HepG2 (cell line): ENCODE measurements at regions not wholly inside any gene's neighbourhood (a gene's known extent, or its start where the extent isn't known, plus 50 kb on each side); places are given as distances from the start of the nearest gene placed in this dataset.

Source experiments
- ATAC-seq: fragments of 200-7000 bp; cut with Tn5 transposase; 3 replicates; pipeline ENCODE4 v1.9.1; 2020; ENCODE audit warnings: mild to moderate bottlenecking, moderate library complexity
- BruUV-seq: library from RNA; stranded (reverse); fragments of 400-500 nt; replicated peaks from 2 replicates; lab custom pipeline; 2021; lab: Mats Ljungman, UMichigan
- CTCF ChIA-PET: fragments of 300-600 bp; formaldehyde crosslinking; extraction: SDS; loops from one replicate; lab custom pipeline; 2021; ENCODE audit warnings: low total read pairs, inconsistent platforms, low intra/inter-chr PET ratio; lab: Yijun Ruan, JAX
- POLR2A ChIA-PET: fragments of 350-600 bp; sonication (Branson Sonifier 250); formaldehyde crosslinking; loops from one replicate; lab custom pipeline; 2020; ENCODE audit warnings: antibody characterized with exemption, inconsistent platforms; lab: Yijun Ruan, JAX
- DNase-seq: peaks from one replicate; pipeline ENCODE4 v3.0.0-alpha.2; 2015; ENCODE audit warnings: low spot score
- FAIRE-seq: peaks from 3 replicates; lab custom pipeline; 2011; peaks lifted over from hg19 to GRCh38; lab: Jason Lieb, UNC
- H2AFZ ChIP-seq: one replicate; pipeline ENCODE4 v1.6.1; 2011; ENCODE audit warnings: low read length, inconsistent platforms
- H3K27ac ChIP-seq: fragments of 300-600 bp; 3 replicates; pipeline ENCODE4 v1.8.0; 2011; ENCODE audit warnings: mixed run types, mild to moderate bottlenecking, mixed read lengths, low read length, inconsistent platforms; ENCODE audit not compliant: insufficient read depth; ENCODE audit errors: extremely low read length
- H3K27me3 ChIP-seq, 2 experiments: fragments of 200-600 bp in 1 of 2; 2 replicates in 1 of 2; 3 replicates in 1 of 2; pipeline versions ENCODE4 v1.6.0 to v1.8.0; 2011; ENCODE audit warnings: low read length in 2 of 2, mild to moderate bottlenecking in 2 of 2, moderate library complexity in 2 of 2, inconsistent platforms in 1 of 2; ENCODE audit not compliant: insufficient read depth in 2 of 2, control insufficient read depth in 1 of 2
- H3K36me3 ChIP-seq, 2 experiments: fragments of 200-600 bp in 1 of 2; replicated peaks in 1 of 2; 2 replicates in 1 of 2; 3 replicates in 1 of 2; pipeline versions ENCODE4 v1.5.1 to v1.8.0; 2011; ENCODE audit warnings: low read length in 2 of 2, inconsistent platforms in 1 of 2; ENCODE audit not compliant: insufficient read depth in 2 of 2, control insufficient read depth in 1 of 2
- H3K4me1 ChIP-seq: 2 replicates; pipeline ENCODE4 v1.5.1; 2012; ENCODE audit warnings: low read length, inconsistent platforms; ENCODE audit not compliant: insufficient read depth
- H3K4me2 ChIP-seq: 2 replicates; pipeline ENCODE4 v1.6.0; 2011; ENCODE audit warnings: low read depth, low read length, inconsistent platforms
- H3K4me3 ChIP-seq, 3 experiments: fragments of 200-600 bp in 1 of 3; sonication (generic), shearing (Covaris generic) in 1 of 3; replicated peaks in 1 of 3; 2 replicates each; pipeline ENCODE4 v1.5.1; 2011 to 2016; ENCODE audit warnings: low read length in 3 of 3, inconsistent platforms in 2 of 3, low read depth in 2 of 3, mild to moderate bottlenecking in 2 of 3, control low read depth in 1 of 3, mixed read lengths in 1 of 3; ENCODE audit not compliant: insufficient read depth in 1 of 3
- H3K79me2 ChIP-seq: one replicate; pipeline ENCODE4 v1.6.1; 2011; ENCODE audit warnings: low read length, inconsistent platforms; ENCODE audit not compliant: insufficient read depth
- H3K9ac ChIP-seq: 2 replicates; pipeline ENCODE4 v1.6.0; 2011; ENCODE audit warnings: mild to moderate bottlenecking, low read depth, low read length, inconsistent platforms; ENCODE audit not compliant: insufficient read depth
- H3K9me3 ChIP-seq: 2 replicates; pipeline ENCODE4 v1.5.1; 2012; ENCODE audit warnings: mild to moderate bottlenecking, low read length
- H4K20me1 ChIP-seq: 2 replicates; pipeline ENCODE4 v1.6.0; 2011; ENCODE audit warnings: inconsistent platforms, mild to moderate bottlenecking, low read length, moderate library complexity; ENCODE audit not compliant: insufficient read depth
- CHD4 ChIP-seq: fragments of 200-600 bp; sonication (generic); IDR thresholded peaks from 2 replicates; pipeline ENCODE4 v1.7.0; 2017; ENCODE audit warnings: mild to moderate bottlenecking, low read length, borderline replicate concordance
- EP300 ChIP-seq, 3 experiments: sonication (generic) in 1 of 3; formaldehyde crosslinking in 1 of 3; IDR thresholded peaks; 2 replicates each; pipeline versions ENCODE4 v1.5.1 to v1.6.1; 2011 to 2020; ENCODE audit warnings: low read depth in 2 of 3, low read length in 2 of 3, borderline replicate concordance in 1 of 3, improper control_type of control experiment in 1 of 3, mild to moderate bottlenecking in 1 of 3, missing genetic modification reagents in 1 of 3, moderate library complexity in 1 of 3
- KLF13 ChIP-seq: sonication (generic); formaldehyde crosslinking; IDR thresholded peaks from 2 replicates; pipeline ENCODE4 v1.4.0; 2020; ENCODE audit warnings: mild to moderate bottlenecking, missing genetic modification reagents
- NCOA5 ChIP-seq: sonication (generic); formaldehyde crosslinking; IDR thresholded peaks from 2 replicates; pipeline ENCODE4 v1.4.0; 2020; ENCODE audit warnings: missing genetic modification reagents
- NKX3-1 ChIP-seq: sonication (generic); formaldehyde crosslinking; IDR thresholded peaks from 2 replicates; pipeline ENCODE4 v1.5.0; 2020; ENCODE audit warnings: missing genetic modification reagents
- YEATS2 ChIP-seq: sonication (generic); formaldehyde crosslinking; IDR thresholded peaks from 2 replicates; pipeline ENCODE4 v1.4.0; 2020; ENCODE audit warnings: missing genetic modification reagents, borderline replicate concordance
- YEATS4 ChIP-seq: sonication (generic); formaldehyde crosslinking; IDR thresholded peaks from 2 replicates; pipeline ENCODE4 v1.4.0; 2020; ENCODE audit warnings: missing genetic modification reagents, borderline replicate concordance
- ZBTB7A ChIP-seq: sonication (generic); formaldehyde crosslinking; IDR thresholded peaks from 2 replicates; pipeline ENCODE4 v1.8.0; 2022; ENCODE audit warnings: mild to moderate bottlenecking, missing genetic modification reagents
- ZBTB7B ChIP-seq: sonication (generic); formaldehyde crosslinking; IDR thresholded peaks from 2 replicates; pipeline ENCODE4 v1.4.0; 2020; ENCODE audit warnings: missing genetic modification reagents
- ZEB1 ChIP-seq: IDR thresholded peaks from 2 replicates; pipeline ENCODE4 v1.6.1; 2012; ENCODE audit warnings: mild to moderate bottlenecking, low read depth, inconsistent platforms; ENCODE audit not compliant: insufficient replicate concordance
- ZNF121 ChIP-seq: sonication (generic); formaldehyde crosslinking; IDR thresholded peaks from 2 replicates; pipeline ENCODE4 v1.5.0; 2020; ENCODE audit warnings: mild to moderate bottlenecking, missing genetic modification reagents
- ZNF350 ChIP-seq: sonication (generic); formaldehyde crosslinking; IDR thresholded peaks from 2 replicates; pipeline ENCODE4 v1.4.0; 2020; ENCODE audit warnings: mild to moderate bottlenecking, low read depth, missing genetic modification reagents, borderline replicate concordance
- ZNF737 ChIP-seq: sonication (generic); formaldehyde crosslinking; IDR thresholded peaks from 2 replicates; pipeline ENCODE4 v1.5.0; 2020; ENCODE audit warnings: missing genetic modification reagents, mild to moderate bottlenecking, borderline replicate concordance
- in situ Hi-C: cut with HindIII; loops from 2 replicates; pipeline ENCODE4 v1.10.0; 2017; ENCODE audit warnings: low pct_unique_long_range_greater_than_20kb; ENCODE audit not compliant: extremely low pct_ligation_motif_present
- intact Hi-C: fragments of 100-400 bp; cut with micrococcal nuclease; formaldehyde crosslinking; loops from one replicate; pipeline ENCODE4 v1.10.0; 2022; ENCODE audit not compliant: unreplicated experiment

GRCh38 chr5:86878250-86878649 is 260.5 kb downstream of the COX7C start:
- Histone ChIP-seq H4K20me1 (no peaks in the 10 kb centered on the region), H3K9ac (no peak overlapping the region), H3K27me3 (no peaks in the 10 kb centered on the region; a peak in 1 of 5 replicates), H3K4me2 (no peak overlapping the region), H3K79me2 (no peaks in the 10 kb centered on the region)
- ChIA-PET POLR2A (no interaction called here), CTCF (no interaction called here)
- intact Hi-C loops = no loop called here
- in situ Hi-C loops = no loop called here
- no TSS peak for BruUV-seq
- no peak for DNase-seq
- no peak for TF ChIP-seq NKX3-1
- no peak for TF ChIP-seq EP300 (IDR thresholded peaks at IDR 0.05; ENCODE audit: low read depth in 2 of 2, low read length in 2 of 2)
- no peak for TF ChIP-seq EP300 (CRISPR knock-in tag; IDR thresholded peaks at IDR 0.05; ENCODE audit: borderline replicate concordance)
- TF ChIP-seq ZBTB7A (CRISPR knock-in tag) = no peak
- TF ChIP-seq YEATS2 = no peak
- no peak for TF ChIP-seq YEATS4 (CRISPR knock-in tag)
- no peak for TF ChIP-seq ZNF737 (CRISPR knock-in tag)
- TF ChIP-seq ZEB1 = no peak
- TF ChIP-seq KLF13 (CRISPR knock-in tag) = no peak
- no peak for TF ChIP-seq CHD4
- no peak for TF ChIP-seq NCOA5 (CRISPR knock-in tag)
- no peak for TF ChIP-seq ZNF121
- TF ChIP-seq ZBTB7B (CRISPR knock-in tag) = no peak
- no peak for TF ChIP-seq ZNF350 (CRISPR knock-in tag)
- TF ChIP-seq, all 625 proteins: peak for 0
- no peaks in the 10 kb centered on the region for H3K36me3 ChIP-seq
- no peak overlapping the region for H3K4me3 ChIP-seq
- no peaks in the 10 kb centered on the region for H3K9me3 ChIP-seq
- H3K27ac ChIP-seq = no peak overlapping the region
- H3K4me1 ChIP-seq = peaks cover 5% of the 10 kb centered on the region; the same call in 1 of the 2 replicates
- ATAC-seq (no peak), FAIRE-seq (no peak)
- no peak overlapping the region for H2AFZ ChIP-seq
